Activated T-cell treated with anti-CD3 and anti-CD28 coated beads, Interleukin-2, amount 50 U/mL, for 24 hours (primary cell): ENCODE measurements at regions not wholly inside any gene's neighbourhood (a gene's known extent, or its start where the extent isn't known, plus 50 kb on each side); places are given as distances from the start of the nearest gene placed in this dataset.
"Not testable (repeated sequence)": the region's sequence is repeated elsewhere in the genome, so short reads cannot be mapped to it uniquely, and the experiment has no call there.

Source experiments
- DNase-seq: peaks from one replicate; pipeline ENCODE4 v3.0.0-alpha.2; 2020
- H3K27ac Mint-ChIP-seq: 2 replicates; pipeline ENCODE4 v1.8.0; 2020; ENCODE audit warnings: mild to moderate bottlenecking, mixed read lengths
- H3K27me3 Mint-ChIP-seq: 2 replicates; pipeline ENCODE4 v1.8.0; 2020; ENCODE audit warnings: mixed read lengths
- H3K36me3 Mint-ChIP-seq: 2 replicates; pipeline ENCODE4 v1.8.0; 2020; ENCODE audit warnings: low read depth, mixed read lengths
- H3K4me1 Mint-ChIP-seq: 2 replicates; pipeline ENCODE4 v1.8.0; 2020; ENCODE audit warnings: low read depth, mixed read lengths
- H3K4me3 Mint-ChIP-seq: 2 replicates; pipeline ENCODE4 v1.8.0; 2020; ENCODE audit warnings: mild to moderate bottlenecking, moderate library complexity, mixed read lengths
- H3K9me3 Mint-ChIP-seq: 2 replicates; pipeline ENCODE4 v1.8.0; 2020; ENCODE audit warnings: mixed read lengths

DNA sequence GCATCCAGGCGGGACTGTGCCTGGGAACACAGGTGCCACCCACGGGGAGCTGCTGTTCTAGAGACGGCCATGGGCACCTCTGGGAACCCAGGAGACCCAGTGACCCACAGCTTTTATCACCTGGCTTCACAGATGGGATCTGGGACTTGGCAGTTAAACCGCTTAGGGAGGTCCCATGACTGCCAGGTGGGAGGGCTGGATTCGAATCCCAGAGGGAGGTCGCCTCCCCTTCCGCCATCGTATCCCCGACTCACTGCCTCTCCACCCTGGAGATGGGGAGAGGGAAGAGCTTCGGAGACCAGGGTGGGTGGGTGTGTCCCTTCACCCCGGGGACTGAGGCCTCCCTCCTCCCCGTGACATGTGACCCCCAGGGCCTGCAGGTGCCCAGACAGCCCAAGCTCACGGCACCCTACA is 169.4 kb downstream of the RTP5 start:
- Mint-ChIP-seq H3K4me1 (peaks cover 8% of the 10 kb centered on the region), H3K27me3 (peaks cover 31% of the 10 kb centered on the region), H3K36me3 (no peaks in the 10 kb centered on the region), H3K4me3 (no peak overlapping the region), H3K27ac (no peak overlapping the region), H3K9me3 (no peaks in the 10 kb centered on the region)
- no peak for DNase-seq

- Mint-ChIP-seq H3K4me3 (no peak overlapping the region), H3K27ac (no peak overlapping the region), H3K4me1 (peaks cover 8% of the 10 kb centered on the region), H3K27me3 (peaks cover 39% of the 10 kb centered on the region), H3K9me3 (no peaks in the 10 kb centered on the region), H3K36me3 (no peaks in the 10 kb centered on the region)
- no peak for DNase-seq
These were observed 170.8 kb downstream of the RTP5 start for GRCh38 chr2:242040303-242040655.

GRCh38 chr2:242040681-242041080 is 171.2 kb downstream of the RTP5 start:
- Mint-ChIP-seq H3K4me3 (no peak overlapping the region), H3K27ac (no peak overlapping the region)
- no peak for DNase-seq

DNA sequence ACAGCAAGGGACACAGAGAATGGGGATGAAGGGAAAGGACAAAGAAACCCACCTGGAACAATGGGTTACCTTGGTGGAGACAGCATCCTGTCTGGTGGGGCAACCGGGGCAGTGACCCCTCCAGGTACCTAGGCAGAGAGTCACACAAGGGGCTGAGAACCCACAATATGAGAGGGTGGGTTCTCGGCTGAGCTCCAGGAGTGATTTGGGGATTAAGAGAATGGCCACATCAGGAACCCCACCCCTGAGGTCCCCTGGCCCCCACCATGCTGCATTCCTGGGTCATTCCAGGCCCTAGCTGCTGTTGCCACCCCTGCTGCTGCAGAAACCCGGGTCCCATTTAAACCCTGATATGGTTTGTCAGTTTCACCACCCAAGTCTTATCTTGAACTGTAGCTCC is 172.3 kb downstream of the RTP5 start:
- DNase-seq = no peak
- no peaks in the 10 kb centered on the region for H3K36me3 Mint-ChIP-seq
- no peak overlapping the region for H3K4me3 Mint-ChIP-seq
- no peaks in the 10 kb centered on the region for H3K9me3 Mint-ChIP-seq
- H3K4me1 Mint-ChIP-seq = peaks cover 14% of the 10 kb centered on the region
- peaks cover 47% of the 10 kb centered on the region for H3K27me3 Mint-ChIP-seq
- no peak overlapping the region for H3K27ac Mint-ChIP-seq

More at GRCh38 chr2:242040681-242041080, 171.2 kb downstream of the RTP5 start:
- Mint-ChIP-seq H3K27me3 (peaks cover 39% of the 10 kb centered on the region), H3K9me3 (no peaks in the 10 kb centered on the region), H3K36me3 (no peaks in the 10 kb centered on the region), H3K4me1 (peaks cover 8% of the 10 kb centered on the region)

DNA sequence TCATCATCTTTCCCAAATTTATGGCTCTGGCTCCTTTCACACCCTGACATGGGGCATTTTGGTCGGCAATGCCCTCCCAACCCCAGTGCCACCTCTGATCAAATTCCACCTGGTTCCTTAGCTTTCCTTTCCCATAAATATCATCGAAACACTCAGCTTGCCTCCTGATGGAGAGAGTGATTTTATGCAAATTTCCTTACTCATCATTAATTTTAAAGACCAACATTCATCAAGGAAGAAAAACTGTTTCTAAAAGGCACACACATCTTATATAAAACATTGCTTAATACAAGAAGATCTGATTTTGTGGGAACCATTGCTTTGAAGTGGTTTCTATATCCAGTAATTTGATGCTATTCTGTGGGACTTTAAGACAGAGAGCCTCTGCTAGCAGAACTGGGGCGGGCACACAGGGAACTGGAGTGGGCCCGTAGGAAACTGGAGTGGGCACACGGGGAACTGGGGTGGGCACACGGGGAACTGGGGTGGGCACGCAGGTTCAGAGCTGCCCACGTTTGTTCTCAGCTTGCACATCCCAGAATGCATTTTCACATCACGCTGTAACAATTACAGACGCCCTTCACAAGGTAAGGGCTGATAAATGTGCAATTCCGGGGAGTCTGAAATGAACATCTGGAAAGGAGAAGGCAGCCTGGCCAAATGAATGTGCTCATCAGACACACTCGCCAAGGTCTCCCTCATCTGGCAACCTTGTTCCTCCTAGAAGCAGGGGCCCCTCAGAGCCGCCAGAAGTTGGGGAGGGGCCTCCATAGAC is 174.2 kb downstream of the RTP5 start:
- no peak overlapping the region for H3K4me3 Mint-ChIP-seq
- H3K9me3 Mint-ChIP-seq = no peaks in the 10 kb centered on the region
- no peak overlapping the region for H3K27ac Mint-ChIP-seq
- H3K27me3 Mint-ChIP-seq = peaks cover 49% of the 10 kb centered on the region
- H3K4me1 Mint-ChIP-seq = peaks cover 6% of the 10 kb centered on the region
- no peaks in the 10 kb centered on the region for H3K36me3 Mint-ChIP-seq
- DNase-seq = no peak

- peaks cover under 1% of the 10 kb centered on the region for H3K9me3 Mint-ChIP-seq
- H3K4me3 Mint-ChIP-seq = no peak overlapping the region
- H3K27me3 Mint-ChIP-seq = peaks cover 54% of the 10 kb centered on the region
- no peak for DNase-seq
- no peaks in the 10 kb centered on the region for H3K36me3 Mint-ChIP-seq
- H3K27ac Mint-ChIP-seq = no peak overlapping the region
- H3K4me1 Mint-ChIP-seq = peaks cover 6% of the 10 kb centered on the region
These were observed 174.7 kb downstream of the RTP5 start for GRCh38 chr2:242044313-242044590.

GRCh38 chr2:242045596-242046144 is 176.1 kb downstream of the RTP5 start:
- not testable (repeated sequence) for H3K4me1 Mint-ChIP-seq, H3K36me3 Mint-ChIP-seq, H3K27ac Mint-ChIP-seq, H3K9me3 Mint-ChIP-seq, H3K4me3 Mint-ChIP-seq, DNase-seq
- H3K27me3 Mint-ChIP-seq = peaks cover 57% of the 10 kb centered on the region

GRCh38 chr2:242046206-242046826 is 176.8 kb downstream of the RTP5 start:
- DNase-seq = no peak
- H3K27ac Mint-ChIP-seq = no peak overlapping the region
- H3K9me3 Mint-ChIP-seq = peaks cover 2% of the 10 kb centered on the region
- peaks cover 6% of the 10 kb centered on the region for H3K4me1 Mint-ChIP-seq
- no peaks in the 10 kb centered on the region for H3K36me3 Mint-ChIP-seq
- peaks cover 53% of the 10 kb centered on the region for H3K27me3 Mint-ChIP-seq
- H3K4me3 Mint-ChIP-seq = peak overlapping the region; percentile 62

- Mint-ChIP-seq H3K4me3 (no peak overlapping the region), H3K36me3 (no peaks in the 10 kb centered on the region)
These were observed 178.4 kb downstream of the RTP5 start for GRCh38 chr2:242047963-242048362.

DNA sequence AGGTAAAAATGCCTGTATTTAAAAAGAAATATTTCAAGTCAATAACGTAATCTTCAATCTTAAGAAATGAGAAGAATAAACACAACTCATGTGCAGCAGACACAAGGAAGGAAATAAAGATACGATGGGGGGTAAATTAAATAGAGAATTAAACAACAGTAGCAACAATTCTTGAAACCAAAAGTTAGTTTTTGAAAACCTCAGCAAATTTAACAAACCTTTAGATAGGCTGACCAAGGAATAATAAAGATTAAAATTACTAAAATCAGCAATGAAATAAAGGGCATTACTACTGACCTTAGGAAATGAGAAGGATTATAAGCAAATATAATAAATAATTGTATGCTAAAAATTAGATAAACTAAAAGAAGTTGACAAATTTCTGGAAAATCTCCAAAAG is 178.9 kb downstream of the RTP5 start:
- Mint-ChIP-seq H3K27me3 (peaks cover 38% of the 10 kb centered on the region), H3K4me3 (no peak overlapping the region), H3K36me3 (no peaks in the 10 kb centered on the region), H3K9me3 (peaks cover 2% of the 10 kb centered on the region), H3K4me1 (peaks cover 6% of the 10 kb centered on the region), H3K27ac (no peak overlapping the region)
- no peak for DNase-seq

More at GRCh38 chr2:242047963-242048362, 178.4 kb downstream of the RTP5 start:
- peaks cover 6% of the 10 kb centered on the region for H3K4me1 Mint-ChIP-seq
- peaks cover 41% of the 10 kb centered on the region for H3K27me3 Mint-ChIP-seq
- DNase-seq = no peak
- no peak overlapping the region for H3K27ac Mint-ChIP-seq
- H3K9me3 Mint-ChIP-seq = peaks cover 2% of the 10 kb centered on the region

GRCh38 chr2:242049492-242049891 is 180.0 kb downstream of the RTP5 start:
- DNase-seq, H3K27ac Mint-ChIP-seq, H3K4me1 Mint-ChIP-seq, H3K9me3 Mint-ChIP-seq, H3K4me3 Mint-ChIP-seq, H3K36me3 Mint-ChIP-seq: not testable (repeated sequence)
- H3K27me3 Mint-ChIP-seq = peaks cover 32% of the 10 kb centered on the region

DNA sequence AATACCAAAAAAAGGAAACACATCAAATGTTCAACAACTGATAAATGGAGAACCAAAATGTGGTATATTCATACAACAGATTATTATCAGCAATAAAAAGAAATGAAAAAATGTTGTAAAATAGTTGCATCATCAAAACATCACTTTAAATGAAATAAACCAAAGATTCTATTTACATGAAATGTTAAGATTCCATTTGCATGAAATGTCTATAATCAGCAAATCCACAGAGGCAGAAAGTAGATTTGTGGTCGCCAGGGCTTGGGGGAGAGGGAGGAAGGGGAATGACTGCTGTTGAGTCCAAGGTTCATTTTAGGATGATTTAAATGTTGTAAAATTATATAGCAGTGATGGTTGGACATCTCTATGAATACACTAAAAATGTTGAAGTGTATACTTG is 181.9 kb downstream of the RTP5 start:
- H3K36me3 Mint-ChIP-seq = no peaks in the 10 kb centered on the region
- no peak overlapping the region for H3K27ac Mint-ChIP-seq
- peaks cover 2% of the 10 kb centered on the region for H3K9me3 Mint-ChIP-seq
- DNase-seq = no peak
- H3K27me3 Mint-ChIP-seq = peaks cover 24% of the 10 kb centered on the region
- no peak overlapping the region for H3K4me3 Mint-ChIP-seq
- H3K4me1 Mint-ChIP-seq = no peaks in the 10 kb centered on the region

- peaks cover 2% of the 10 kb centered on the region for H3K9me3 Mint-ChIP-seq
- DNase-seq = no peak
- no peaks in the 10 kb centered on the region for H3K4me1 Mint-ChIP-seq
- H3K36me3 Mint-ChIP-seq = no peaks in the 10 kb centered on the region
- H3K27ac Mint-ChIP-seq = no peak overlapping the region
- H3K27me3 Mint-ChIP-seq = peaks cover 30% of the 10 kb centered on the region
- H3K4me3 Mint-ChIP-seq = no peak overlapping the region
These were observed 182.9 kb downstream of the RTP5 start for GRCh38 chr2:242052421-242052820.

DNA sequence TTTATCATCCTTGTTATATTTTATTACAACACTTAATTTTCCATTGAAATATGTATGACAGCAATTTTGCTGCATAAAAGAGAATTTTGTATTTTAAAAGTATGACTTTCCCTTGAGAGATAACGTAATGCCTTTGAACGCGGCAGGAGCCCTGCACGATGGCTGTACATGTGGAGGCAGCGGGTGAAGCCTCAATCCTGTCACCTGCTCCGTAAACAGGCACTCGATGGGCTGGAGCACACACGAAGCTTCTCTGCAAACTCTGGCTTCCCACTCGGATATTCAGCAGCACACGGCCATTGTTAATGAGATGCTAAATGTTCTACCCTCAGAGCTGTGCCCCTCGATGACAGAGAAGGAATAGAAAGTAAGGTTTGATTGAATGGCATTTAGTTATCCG is 184.4 kb downstream of the RTP5 start:
- H3K4me3 Mint-ChIP-seq = no peak overlapping the region
- no peaks in the 10 kb centered on the region for H3K4me1 Mint-ChIP-seq
- no peaks in the 10 kb centered on the region for H3K36me3 Mint-ChIP-seq
- no peak for DNase-seq
- no peak overlapping the region for H3K27ac Mint-ChIP-seq
- H3K9me3 Mint-ChIP-seq = peaks cover 2% of the 10 kb centered on the region
- peaks cover 27% of the 10 kb centered on the region for H3K27me3 Mint-ChIP-seq

DNA sequence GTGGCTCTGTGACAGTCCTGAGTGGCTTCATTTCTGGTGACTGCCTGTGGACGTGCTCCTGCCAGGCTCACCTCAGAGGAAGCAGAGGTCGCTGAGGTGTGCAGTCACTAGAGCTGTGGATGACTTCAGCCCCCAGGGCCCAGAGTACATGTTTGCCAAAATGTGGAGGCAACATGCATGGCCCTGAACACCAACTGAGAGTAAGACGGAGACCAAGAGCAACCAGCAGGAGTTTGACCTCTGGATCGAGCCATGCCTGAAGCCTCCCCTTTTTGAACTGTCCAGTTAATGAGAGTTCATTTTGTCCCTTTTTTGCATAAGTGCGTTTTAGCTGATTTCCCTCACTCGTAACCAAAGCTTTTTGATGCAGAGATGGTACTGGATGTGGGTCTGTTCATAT is 184.9 kb downstream of the RTP5 start:
- Mint-ChIP-seq H3K27me3 (peaks cover 23% of the 10 kb centered on the region), H3K4me3 (no peak overlapping the region), H3K4me1 (no peaks in the 10 kb centered on the region), H3K9me3 (no peaks in the 10 kb centered on the region), H3K36me3 (no peaks in the 10 kb centered on the region), H3K27ac (no peak overlapping the region)
- no peak for DNase-seq
